IMR-90 (cell line): ENCODE measurements at regions not wholly inside any gene's neighbourhood (a gene's known extent, or its start where the extent isn't known, plus 50 kb on each side); places are given as distances from the start of the nearest gene placed in this dataset.

Experiments
- ATAC-seq: fragments of 200-7000 bp; cut with Tn5 transposase; 2 replicates; pipeline ENCODE4 v1.9.1; 2020; ENCODE audit warnings: low read depth, mild to moderate bottlenecking, moderate library complexity
- BruUV-seq: library from RNA; stranded (reverse); fragments of 400-500 nt; replicated peaks from 2 replicates; lab custom pipeline; 2021; lab: Mats Ljungman, UMichigan
- CTCF ChIA-PET: fragments of 300-600 bp; formaldehyde crosslinking; extraction: SDS; loops from one replicate; lab custom pipeline; 2021; ENCODE audit warnings: antibody characterized with exemption; lab: Yijun Ruan, JAX
- POLR2A ChIA-PET: fragments of 300-600 bp; sonication (Branson Sonifier 250); formaldehyde crosslinking; loops from one replicate; lab custom pipeline; 2022; ENCODE audit warnings: antibody characterized with exemption; ENCODE audit not compliant: unreplicated experiment; lab: Charles Lee
- DNase-seq: peaks from one replicate; pipeline ENCODE4 v3.0.0; 2013
- H2AFZ ChIP-seq: replicated peaks from 2 replicates; pipeline ENCODE3; 2013; ENCODE audit warnings: low read length, mild to moderate bottlenecking; ENCODE audit not compliant: poor library complexity
- H2AK5ac ChIP-seq: 2 replicates; pipeline ENCODE4 v1.6.1; 2013; ENCODE audit warnings: low read depth, low read length, inconsistent platforms
- H2AK9ac ChIP-seq: replicated peaks from 2 replicates; pipeline ENCODE3; 2013; ENCODE audit warnings: mild to moderate bottlenecking, low read depth, low read length, moderate library complexity; ENCODE audit not compliant: poor library complexity
- H2BK120ac ChIP-seq: 2 replicates; pipeline ENCODE4 v1.6.1; 2013; ENCODE audit warnings: low read depth, low read length, inconsistent platforms
- H2BK15ac ChIP-seq: 3 replicates; pipeline ENCODE4 v1.6.1; 2013; ENCODE audit warnings: low read depth, low read length, inconsistent platforms
- H2BK20ac ChIP-seq: 2 replicates; pipeline ENCODE4 v1.6.1; 2013; ENCODE audit warnings: low read depth, mild to moderate bottlenecking, inconsistent platforms, low read length, moderate library complexity
- H2BK5ac ChIP-seq: 2 replicates; pipeline ENCODE4 v1.6.1; 2013; ENCODE audit warnings: mild to moderate bottlenecking, low read depth, low read length, inconsistent platforms; ENCODE audit not compliant: poor library complexity, severe bottlenecking
- H3K14ac ChIP-seq: replicated peaks from 2 replicates; pipeline ENCODE4 v1.6.1; 2013; ENCODE audit warnings: low read depth, low read length, inconsistent platforms
- H3K18ac ChIP-seq: 2 replicates; pipeline ENCODE4 v1.6.1; 2013; ENCODE audit warnings: low read depth, low read length, control low read depth
- H3K23ac ChIP-seq: 2 replicates; pipeline ENCODE4 v1.6.1; 2013; ENCODE audit warnings: low read depth, low read length, inconsistent platforms
- H3K27ac ChIP-seq: 2 replicates; pipeline ENCODE4 v1.5.1; 2013; ENCODE audit warnings: mild to moderate bottlenecking, control low read depth, low read length; ENCODE audit not compliant: insufficient read depth
- H3K27me3 ChIP-seq: 2 replicates; pipeline ENCODE4 v1.6.1; 2013; ENCODE audit warnings: low read length; ENCODE audit not compliant: control insufficient read depth, insufficient read depth
- H3K36me3 ChIP-seq: 2 replicates; pipeline ENCODE4 v1.6.1; 2013; ENCODE audit warnings: low read length, mixed read lengths; ENCODE audit not compliant: control insufficient read depth, insufficient read depth
- H3K4ac ChIP-seq: 2 replicates; pipeline ENCODE4 v1.6.1; 2013; ENCODE audit warnings: low read depth, low read length, inconsistent platforms
- H3K4me1 ChIP-seq: 2 replicates; pipeline ENCODE4 v1.6.1; 2013; ENCODE audit warnings: low read length, mixed read lengths; ENCODE audit not compliant: control insufficient read depth, insufficient read depth
- H3K4me2 ChIP-seq: 2 replicates; pipeline ENCODE4 v1.6.1; 2013; ENCODE audit warnings: low read depth, mild to moderate bottlenecking, control low read depth, low read length, moderate library complexity
- H3K4me3 ChIP-seq: 2 replicates; pipeline ENCODE4 v1.5.1; 2013; ENCODE audit warnings: low read depth, mild to moderate bottlenecking, control low read depth, low read length, moderate library complexity; ENCODE audit not compliant: insufficient read depth
- H3K56ac ChIP-seq: 2 replicates; pipeline ENCODE4 v1.6.1; 2013; ENCODE audit warnings: low read length, inconsistent platforms; ENCODE audit not compliant: insufficient read depth; ENCODE audit errors: extremely low read depth
- H3K79me1 ChIP-seq, 2 experiments: 2 replicates each; pipeline ENCODE4 v1.6.1; 2013; ENCODE audit warnings: low read length in 2 of 2, inconsistent platforms in 1 of 2, low read depth in 1 of 2
- H3K9ac ChIP-seq: 2 replicates; pipeline ENCODE4 v1.6.1; 2013; ENCODE audit warnings: low read depth, low read length, control low read depth
- H3K9me1 ChIP-seq: 2 replicates; pipeline ENCODE4 v1.6.1; 2013; ENCODE audit warnings: low read length, inconsistent platforms; ENCODE audit not compliant: insufficient read depth
- H3K9me3 ChIP-seq: 2 replicates; pipeline ENCODE4 v1.6.1; 2013; ENCODE audit warnings: low read length; ENCODE audit not compliant: control insufficient read depth, insufficient read depth
- H4K20me1 ChIP-seq: 2 replicates; pipeline ENCODE4 v1.6.1; 2013; ENCODE audit warnings: low read length, inconsistent platforms; ENCODE audit not compliant: insufficient read depth
- H4K5ac ChIP-seq: 2 replicates; pipeline ENCODE4 v1.6.1; 2013; ENCODE audit warnings: mild to moderate bottlenecking, low read depth, low read length, control low read depth
- H4K8ac ChIP-seq, 2 experiments: 2 replicates each; pipeline ENCODE4 v1.6.1; 2013; ENCODE audit warnings: low read depth in 2 of 2, low read length in 2 of 2, control low read depth in 1 of 2, inconsistent platforms in 1 of 2
- H4K91ac ChIP-seq: 2 replicates; pipeline ENCODE4 v1.6.1; 2013; ENCODE audit warnings: low read depth, low read length, inconsistent platforms; ENCODE audit not compliant: insufficient read depth
- BHLHE40 ChIP-seq: fragments of 150-350 bp; IDR thresholded peaks from 2 replicates; pipeline ENCODE4 v1.6.1; 2016; ENCODE audit warnings: mild to moderate bottlenecking, low read depth, low read length
- CEBPB ChIP-seq: IDR thresholded peaks from 2 replicates; pipeline ENCODE4 v1.6.1; 2012; ENCODE audit warnings: low read depth, low read length, improper control_type of control experiment
- CHD1 ChIP-seq: IDR thresholded peaks from 2 replicates; pipeline ENCODE4 v1.6.1; 2012; ENCODE audit warnings: low read depth, low read length, improper control_type of control experiment
- CTCF ChIP-seq: conservative IDR thresholded peaks from 2 replicates; pipeline ENCODE4 v1.5.1; 2012; ENCODE audit warnings: mild to moderate bottlenecking, low read depth, low read length, improper control_type of control experiment
- ELK1 ChIP-seq: fragments of 150-350 bp; IDR thresholded peaks from 2 replicates; pipeline ENCODE4 v1.6.1; 2016; ENCODE audit warnings: low read depth, mild to moderate bottlenecking, low read length, moderate library complexity, borderline replicate concordance
- FOS ChIP-seq: fragments of 150-350 bp; IDR thresholded peaks from 2 replicates; pipeline ENCODE4 v1.6.1; 2016; ENCODE audit warnings: low read depth, low read length
- MAFK ChIP-seq: IDR thresholded peaks from 2 replicates; pipeline ENCODE4 v1.6.1; 2012; ENCODE audit warnings: low read depth, low read length, improper control_type of control experiment
- MAZ ChIP-seq: IDR thresholded peaks from 2 replicates; pipeline ENCODE4 v1.6.1; 2012; ENCODE audit warnings: low read depth, mild to moderate bottlenecking, low read length, improper control_type of control experiment, moderate library complexity, borderline replicate concordance
- MXI1 ChIP-seq: IDR thresholded peaks from 2 replicates; pipeline ENCODE4 v1.6.1; 2012; ENCODE audit warnings: low read depth, mild to moderate bottlenecking, low read length, moderate library complexity, borderline replicate concordance
- NFE2L2 ChIP-seq: fragments of 150-350 bp; IDR thresholded peaks from 2 replicates; pipeline ENCODE4 v1.6.1; 2016; ENCODE audit warnings: low read depth, mild to moderate bottlenecking, low read length
- POLR2A ChIP-seq: IDR thresholded peaks from 2 replicates; pipeline ENCODE4 v1.6.1; 2012; ENCODE audit warnings: mild to moderate bottlenecking, low read depth, low read length
- RAD21 ChIP-seq: IDR thresholded peaks from 2 replicates; pipeline ENCODE4 v1.6.1; 2012; ENCODE audit warnings: low read length, improper control_type of control experiment
- RCOR1 ChIP-seq: IDR thresholded peaks from 2 replicates; pipeline ENCODE4 v1.6.1; 2012; ENCODE audit warnings: mild to moderate bottlenecking, low read length, improper control_type of control experiment; ENCODE audit not compliant: insufficient replicate concordance
- RFX5 ChIP-seq: IDR thresholded peaks from 2 replicates; pipeline ENCODE4 v1.8.0; 2012; ENCODE audit warnings: low read depth, mild to moderate bottlenecking, low read length, moderate library complexity
- SMC3 ChIP-seq: fragments of 150-350 bp; IDR thresholded peaks from 2 replicates; pipeline ENCODE4 v1.6.1; 2016; ENCODE audit warnings: low read depth, mild to moderate bottlenecking, antibody characterized with exemption, low read length, moderate library complexity
- USF2 ChIP-seq: fragments of 150-350 bp; IDR thresholded peaks from 2 replicates; pipeline ENCODE4 v1.6.1; 2017; ENCODE audit warnings: mild to moderate bottlenecking, antibody characterized with exemption, low read length, low read depth
- WGBS, 2 experiments: methylation state at CpG; one replicate each; pipeline versions ENCODE4 v1.1.5 to v1.1.7; 2013; ENCODE audit warnings: missing lambda C conversion rate in 2 of 2; ENCODE audit not compliant: insufficient read length in 1 of 2; ENCODE audit errors: extremely low coverage in 2 of 2; 5-methylcytosine and 5-hydroxymethylcytosine counted together
- dilution Hi-C: fragments of 300-500 bp; cut with HindIII; formaldehyde crosslinking; loops from one replicate; pipeline ENCODE4 v1.14.3; 2018; ENCODE audit warnings: low sequenced_read_pairs; ENCODE audit not compliant: unreplicated experiment
- in situ Hi-C: fragments of 300-500 bp; cut with MboI; formaldehyde crosslinking; loops from 3 replicates; pipeline ENCODE4 v1.14.3; 2019; ENCODE audit warnings: low sequenced_read_pairs, inconsistent platforms, mixed read lengths
- intact Hi-C: fragments of 100-400 bp; cut with micrococcal nuclease; formaldehyde crosslinking; loops from 2 replicates; pipeline ENCODE4 v1.10.0; 2022

- ChIA-PET CTCF (interaction anchor here (0.9 kb wide), 1 partner anchor 29 kb away, joined by 6 read pairs; no protein-coding TSS in a partner anchor), POLR2A (no interaction called here)
- no peak overlapping the region for H3K9ac ChIP-seq
- no peaks in the 10 kb centered on the region for H3K9me3 ChIP-seq
- no peak overlapping the region for H3K4me2 ChIP-seq
- H2AK5ac ChIP-seq: no peak overlapping the region
- H3K27me3 ChIP-seq: no peaks in the 10 kb centered on the region
- H3K56ac ChIP-seq: no peak overlapping the region
- no peak; the same call in none of the 2 replicates for ATAC-seq
- H3K23ac ChIP-seq: no peak overlapping the region
- no peak for DNase-seq
- H3K14ac ChIP-seq: no peak overlapping the region
- H3K27ac ChIP-seq: no peak overlapping the region
- H2BK15ac ChIP-seq: no peak overlapping the region
- H3K4me3 ChIP-seq: no peak overlapping the region
- H2AK9ac ChIP-seq: no peak overlapping the region
- no peaks in the 10 kb centered on the region for H3K79me1 ChIP-seq
- H4K8ac ChIP-seq: no peak overlapping the region
- WGBS, 2 experiments: 80% methylated on average over 1 of the region's 6 CpGs; no CpG with 5 or more reads in 1 of the 2 experiments
- no peaks in the 10 kb centered on the region for H4K20me1 ChIP-seq
- in situ Hi-C loops: no loop called here
- dilution Hi-C loops: no loop called here
- peak overlapping the region; percentile 26; the same call in 1 of the 2 replicates for H3K18ac ChIP-seq
- 0 out of 2 replicates have a peak overlapping the region, but pooled peaks have one; percentile 6 for H2BK20ac ChIP-seq
- no peak overlapping the region for H4K5ac ChIP-seq
- H3K9me1 ChIP-seq: no peaks in the 10 kb centered on the region; the same call in 1 of the 2 replicates
- intact Hi-C loops: no loop called here
- no peak overlapping the region for H2AFZ ChIP-seq
- H3K4me1 ChIP-seq: peaks cover 4% of the 10 kb centered on the region
- no peak overlapping the region for H2BK5ac ChIP-seq
- H4K91ac ChIP-seq: no peak overlapping the region
- no peak overlapping the region for H3K4ac ChIP-seq
- H2BK120ac ChIP-seq: no peak overlapping the region
- H3K36me3 ChIP-seq: no peaks in the 10 kb centered on the region
- TF ChIP-seq USF2 (no peak), MAFK (no peak), MAZ (no peak), POLR2A (no peak), BHLHE40 (no peak), CHD1 (no peak), MXI1 (no peak), NFE2L2 (no peak), ELK1 (no peak), RCOR1 (no peak), CEBPB (no peak), RAD21 (no peak), CTCF (no peak), SMC3 (no peak), FOS (no peak), RFX5 (no peak)
- no TSS peak for BruUV-seq
Measured at GRCh38 chr4:29320947-29321620, 1399.1 kb upstream of the PCDH7 start.
